ENCODE measurements at regions not wholly inside any gene's neighbourhood (a gene's known extent, or its start where the extent isn't known, plus 50 kb on each side); places are given as distances from the start of the nearest gene placed in this dataset.

DNA sequence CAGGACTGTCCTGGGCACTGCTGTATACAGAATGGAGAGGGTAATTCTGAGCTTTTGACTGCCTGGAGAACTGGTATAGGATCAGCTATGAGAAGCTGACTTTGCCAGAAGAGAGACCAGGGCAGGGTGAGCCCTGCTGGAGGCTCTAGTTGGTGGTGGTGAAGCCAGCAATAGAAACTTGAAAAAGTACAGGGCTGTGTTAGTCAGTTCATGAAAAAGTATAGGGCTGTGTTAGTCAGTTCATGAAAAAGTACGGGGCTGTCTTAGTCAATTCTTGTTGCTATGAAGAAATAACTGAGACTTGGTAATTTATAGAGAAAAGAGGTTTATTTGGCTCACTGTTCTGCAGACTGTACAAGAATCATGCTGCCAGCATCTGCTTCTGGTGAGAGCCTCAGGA lies 63.5 kb upstream of the C2CD4B start:
- Histone ChIP-seq H3K9me2 (ENCODE audit: insufficient read depth) (no peaks in the 10 kb centered on the region), H4K20me1 (ENCODE audit: insufficient read depth) (no peaks in the 10 kb centered on the region), H3K9me3 (ENCODE audit: insufficient read depth, low read depth) (no peaks in the 10 kb centered on the region), H3K4me3 (no peak overlapping the region), H3K36me3 (ENCODE audit: low read depth) (no peaks in the 10 kb centered on the region), H3K4me1 (replicated peaks; ENCODE audit: insufficient read depth) (no peaks in the 10 kb centered on the region), H3K27ac (no peak overlapping the region), H3F3A (ENCODE audit: insufficient read depth, low read depth) (no peaks in the 10 kb centered on the region), H3K79me2 (ENCODE audit: low read depth) (no peaks in the 10 kb centered on the region), H3K27me3 (ENCODE audit: insufficient read depth, low read depth) (no peaks in the 10 kb centered on the region), H2AFZ (no peak overlapping the region), H3K4me2 (no peak overlapping the region)
- TF ChIP-seq, protein P1, sequence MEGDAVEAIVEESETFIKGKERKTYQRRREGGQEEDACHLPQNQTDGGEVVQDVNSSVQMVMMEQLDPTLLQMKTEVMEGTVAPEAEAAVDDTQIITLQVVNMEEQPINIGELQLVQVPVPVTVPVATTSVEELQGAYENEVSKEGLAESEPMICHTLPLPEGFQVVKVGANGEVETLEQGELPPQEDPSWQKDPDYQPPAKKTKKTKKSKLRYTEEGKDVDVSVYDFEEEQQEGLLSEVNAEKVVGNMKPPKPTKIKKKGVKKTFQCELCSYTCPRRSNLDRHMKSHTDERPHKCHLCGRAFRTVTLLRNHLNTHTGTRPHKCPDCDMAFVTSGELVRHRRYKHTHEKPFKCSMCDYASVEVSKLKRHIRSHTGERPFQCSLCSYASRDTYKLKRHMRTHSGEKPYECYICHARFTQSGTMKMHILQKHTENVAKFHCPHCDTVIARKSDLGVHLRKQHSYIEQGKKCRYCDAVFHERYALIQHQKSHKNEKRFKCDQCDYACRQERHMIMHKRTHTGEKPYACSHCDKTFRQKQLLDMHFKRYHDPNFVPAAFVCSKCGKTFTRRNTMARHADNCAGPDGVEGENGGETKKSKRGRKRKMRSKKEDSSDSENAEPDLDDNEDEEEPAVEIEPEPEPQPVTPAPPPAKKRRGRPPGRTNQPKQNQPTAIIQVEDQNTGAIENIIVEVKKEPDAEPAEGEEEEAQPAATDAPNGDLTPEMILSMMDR (conservative IDR thresholded peaks at IDR 0.05) = no peak
- no peak for TF ChIP-seq EZH2 (IDR thresholded peaks at IDR 0.05; ENCODE audit: low read depth)
- POLR2A ChIA-PET (ENCODE audit: unreplicated experiment) = no interaction called here
- CTCF ChIA-PET = no interaction called here
- no TSS peak for BruUV-seq (replicated peaks)
- DNase-seq = no peak
- intact Hi-C loops (cut with micrococcal nuclease; ENCODE audit: unreplicated experiment) = no loop called here

DNA sequence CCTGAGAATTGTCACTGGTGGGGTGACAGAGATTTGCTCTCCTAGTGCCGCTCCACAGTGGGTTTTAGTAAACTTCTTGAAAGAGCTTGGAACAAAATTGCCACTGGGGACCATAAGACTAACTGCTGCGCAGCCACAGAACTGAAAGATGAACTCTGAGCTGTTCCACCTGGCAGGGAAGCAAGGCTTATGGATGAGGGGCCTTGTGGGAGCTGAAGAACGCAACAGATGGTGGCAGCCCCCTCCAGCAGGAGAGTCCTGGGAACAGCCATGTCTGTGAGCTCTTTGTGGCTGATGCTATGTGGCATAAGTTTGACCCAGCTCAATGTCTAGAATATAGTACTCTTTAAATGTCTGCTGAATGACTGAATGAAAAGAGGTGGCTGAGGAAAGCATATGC lies 66.8 kb upstream of the C2CD4B start:
- Histone ChIP-seq H3F3A (ENCODE audit: insufficient read depth, low read depth) (no peaks in the 10 kb centered on the region), H3K36me3 (ENCODE audit: low read depth) (no peaks in the 10 kb centered on the region), H3K4me1 (replicated peaks; ENCODE audit: insufficient read depth) (no peaks in the 10 kb centered on the region), H3K4me2 (no peak overlapping the region), H4K20me1 (ENCODE audit: insufficient read depth) (no peaks in the 10 kb centered on the region), H3K27me3 (ENCODE audit: insufficient read depth, low read depth) (no peaks in the 10 kb centered on the region), H3K27ac (no peak overlapping the region), H2AFZ (no peak overlapping the region), H3K79me2 (ENCODE audit: low read depth) (no peaks in the 10 kb centered on the region), H3K4me3 (no peak overlapping the region), H3K9me3 (ENCODE audit: insufficient read depth, low read depth) (no peaks in the 10 kb centered on the region), H3K9me2 (ENCODE audit: insufficient read depth) (no peaks in the 10 kb centered on the region)
- POLR2A ChIA-PET (ENCODE audit: unreplicated experiment) = no interaction called here
- BruUV-seq (replicated peaks) = no TSS peak
- CTCF ChIA-PET = no interaction called here
- TF ChIP-seq, protein P1 (conservative IDR thresholded peaks at IDR 0.05) = no peak
- no peak for TF ChIP-seq EZH2 (IDR thresholded peaks at IDR 0.05; ENCODE audit: low read depth)
- intact Hi-C loops (cut with micrococcal nuclease; ENCODE audit: unreplicated experiment) = no loop called here
- DNase-seq = no peak

DNA sequence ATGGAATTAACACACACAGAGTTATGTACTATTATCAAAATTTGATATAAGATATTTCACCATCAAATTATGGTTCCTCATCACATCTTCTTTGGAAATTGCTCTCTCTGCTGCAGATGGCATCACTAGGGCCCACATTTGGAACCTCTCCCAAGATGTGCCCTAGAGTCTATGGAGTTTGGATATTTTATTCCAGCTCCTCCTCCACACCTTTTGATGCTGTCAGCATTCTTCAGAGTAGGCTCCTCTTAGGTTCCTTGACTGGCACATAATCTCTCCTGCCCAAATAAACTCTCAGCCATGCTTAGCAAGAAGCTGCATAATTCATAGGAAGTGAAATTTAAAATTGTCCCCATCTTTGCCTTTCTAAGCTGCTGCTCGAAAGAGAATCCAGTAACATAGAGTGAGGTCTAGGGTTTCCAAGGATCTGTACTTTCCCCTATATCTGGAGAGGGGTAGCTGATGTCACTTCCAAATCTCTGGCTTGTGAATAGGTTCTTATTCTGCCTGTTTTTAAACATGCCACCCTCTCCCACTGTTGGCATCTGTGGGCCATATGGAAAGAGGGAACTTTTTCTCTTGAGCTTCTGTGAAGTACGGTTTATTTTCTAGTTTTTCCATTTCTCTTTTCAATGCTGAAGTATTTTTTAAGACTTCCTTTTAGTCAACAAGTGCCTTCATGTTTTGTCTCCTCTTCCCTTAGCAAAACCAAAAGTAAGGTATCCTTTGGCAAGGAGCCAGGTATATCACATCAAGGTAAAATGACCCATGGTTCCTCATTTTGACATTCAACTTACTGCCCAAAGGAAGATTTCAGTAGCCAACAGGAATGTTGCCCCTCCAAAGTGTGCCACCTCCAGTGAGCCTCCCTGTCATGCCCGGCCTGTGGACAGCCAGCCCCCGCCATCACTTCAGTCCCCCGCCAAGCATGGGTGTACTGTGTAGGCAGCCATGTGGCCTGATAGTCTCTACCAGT lies 75.3 kb upstream of the C2CD4B start:
- no peak for DNase-seq
- Histone ChIP-seq H3K4me3 (no peak overlapping the region), H3K27ac (no peak overlapping the region), H3K4me2 (no peak overlapping the region), H3K79me2 (ENCODE audit: low read depth) (no peaks in the 10 kb centered on the region), H3F3A (ENCODE audit: insufficient read depth, low read depth) (no peaks in the 10 kb centered on the region), H3K9me3 (ENCODE audit: insufficient read depth, low read depth) (no peaks in the 10 kb centered on the region), H2AFZ (no peak overlapping the region), H3K4me1 (replicated peaks; ENCODE audit: insufficient read depth) (no peaks in the 10 kb centered on the region), H4K20me1 (ENCODE audit: insufficient read depth) (no peaks in the 10 kb centered on the region), H3K27me3 (ENCODE audit: insufficient read depth, low read depth) (no peaks in the 10 kb centered on the region), H3K36me3 (ENCODE audit: low read depth) (no peaks in the 10 kb centered on the region), H3K9me2 (ENCODE audit: insufficient read depth) (no peaks in the 10 kb centered on the region)
- intact Hi-C loops (cut with micrococcal nuclease; ENCODE audit: unreplicated experiment) = no loop called here
- POLR2A ChIA-PET (ENCODE audit: unreplicated experiment) = interaction anchor here (0.7 kb wide), 1 partner anchor 25 kb away, joined by 7 read pairs; no protein-coding TSS in a partner anchor
- TF ChIP-seq, protein P1 (conservative IDR thresholded peaks at IDR 0.05) = no peak
- TF ChIP-seq EZH2 (IDR thresholded peaks at IDR 0.05; ENCODE audit: low read depth) = no peak
- BruUV-seq (replicated peaks) = no TSS peak
- CTCF ChIA-PET = interaction anchor here (0.5 kb wide), 1 partner anchor 43 kb away, joined by 3 read pairs; no protein-coding TSS in a partner anchor
